Neural progenitor cell (in vitro differentiated cells): ENCODE measurements at regions not wholly inside any gene's neighbourhood (a gene's known extent, or its start where the extent isn't known, plus 50 kb on each side); places are given as distances from the start of the nearest gene placed in this dataset.

ENCODE experiments used
- DNase-seq: peaks from one replicate; pipeline ENCODE4 v3.0.0-alpha.2; 2016; ENCODE audit warnings: low spot score
- H2AFZ ChIP-seq: fragments of 200-600 bp; sonication (generic); replicated peaks from 2 replicates; pipeline ENCODE4 v1.6.1; 2016; ENCODE audit warnings: antibody characterized with exemption
- H3F3A ChIP-seq: fragments of 200-600 bp; sonication (generic); 2 replicates; pipeline ENCODE4 v1.6.1; 2016; ENCODE audit warnings: antibody characterized with exemption, low read depth
- H3K27ac ChIP-seq: fragments of 200-600 bp; sonication (generic); 2 replicates; pipeline ENCODE4 v1.5.1; 2016; ENCODE audit warnings: mild to moderate bottlenecking
- H3K27me3 ChIP-seq: fragments of 200-600 bp; sonication (generic); 2 replicates; pipeline ENCODE4 v1.6.1; 2016; ENCODE audit warnings: mild to moderate bottlenecking, moderate library complexity
- H3K36me3 ChIP-seq: fragments of 200-600 bp; sonication (generic); 2 replicates; pipeline ENCODE4 v1.5.1; 2016
- H3K4me1 ChIP-seq: fragments of 200-600 bp; sonication (generic); 2 replicates; pipeline ENCODE4 v1.6.1; 2016; ENCODE audit warnings: mixed run types
- H3K4me2 ChIP-seq: fragments of 200-600 bp; sonication (generic); 2 replicates; pipeline ENCODE4 v1.6.1; 2016
- H3K4me3 ChIP-seq: fragments of 200-600 bp; sonication (generic); 2 replicates; pipeline ENCODE4 v1.5.1; 2016
- H3K79me2 ChIP-seq: fragments of 200-600 bp; sonication (generic); 2 replicates; pipeline ENCODE4 v1.6.1; 2016; ENCODE audit warnings: low read depth
- H3K9ac ChIP-seq: fragments of 200-600 bp; sonication (generic); 2 replicates; pipeline ENCODE4 v1.6.1; 2016
- H3K9me3 ChIP-seq: fragments of 200-600 bp; sonication (generic); 2 replicates; pipeline ENCODE4 v1.5.1; 2016; ENCODE audit warnings: low read depth
- H4K20me1 ChIP-seq: fragments of 200-600 bp; sonication (generic); 2 replicates; pipeline ENCODE4 v1.6.1; 2016; ENCODE audit warnings: low read depth
- H3K27ac Mint-ChIP-seq: 3 replicates; pipeline ENCODE4 v1.8.0; 2021; ENCODE audit warnings: mixed read lengths
- H3K27me3 Mint-ChIP-seq: 2 replicates; pipeline ENCODE4 v1.8.0; 2022; ENCODE audit warnings: low read depth, mild to moderate bottlenecking, inconsistent platforms, moderate library complexity, mixed read lengths; ENCODE audit not compliant: insufficient read depth
- H3K36me3 Mint-ChIP-seq: 3 replicates; pipeline ENCODE4 v1.8.0; 2021; ENCODE audit warnings: mixed read lengths
- H3K4me1 Mint-ChIP-seq: 3 replicates; pipeline ENCODE4 v1.8.0; 2021; ENCODE audit warnings: mixed read lengths
- H3K4me3 Mint-ChIP-seq: 3 replicates; pipeline ENCODE4 v1.8.0; 2021; ENCODE audit warnings: mild to moderate bottlenecking, moderate library complexity, mixed read lengths
- H3K9me3 Mint-ChIP-seq: 3 replicates; pipeline ENCODE4 v1.8.0; 2020; ENCODE audit warnings: mixed read lengths
- CTCF ChIP-seq: fragments of 200-600 bp; sonication (generic); IDR thresholded peaks from 2 replicates; pipeline ENCODE4 v1.5.1; 2017; ENCODE audit warnings: antibody characterized with exemption, mild to moderate bottlenecking
- EZH2 ChIP-seq: fragments of 200-600 bp; sonication (generic); IDR thresholded peaks from 2 replicates; pipeline ENCODE4 v1.6.1; 2017; ENCODE audit warnings: antibody characterized with exemption, mild to moderate bottlenecking, moderate library complexity
- EZH2phosphoT487 ChIP-seq: fragments of 200-600 bp; sonication (generic); IDR thresholded peaks from 2 replicates; pipeline ENCODE4 v1.6.1; 2017; ENCODE audit warnings: antibody characterized with exemption

- no peak for DNase-seq
- H3K4me3 Mint-ChIP-seq = no peak overlapping the region
- H3K27ac Mint-ChIP-seq = no peak overlapping the region
- Histone ChIP-seq H3F3A (no peaks in the 10 kb centered on the region), H3K27ac (no peak overlapping the region), H2AFZ (no peak overlapping the region), H3K4me2 (no peak overlapping the region), H4K20me1 (no peaks in the 10 kb centered on the region), H3K27me3 (no peaks in the 10 kb centered on the region), H3K9me3 (no peaks in the 10 kb centered on the region), H3K79me2 (no peaks in the 10 kb centered on the region), H3K36me3 (no peaks in the 10 kb centered on the region), H3K9ac (no peak overlapping the region), H3K4me1 (no peaks in the 10 kb centered on the region), H3K4me3 (no peak overlapping the region)
- no peak for TF ChIP-seq CTCF
- TF ChIP-seq EZH2phosphoT487 = no peak
- TF ChIP-seq EZH2 = no peak
- H3K4me1 Mint-ChIP-seq = no peaks in the 10 kb centered on the region
- peaks cover 6% of the 10 kb centered on the region for H3K9me3 Mint-ChIP-seq
- H3K27me3 Mint-ChIP-seq = no peaks in the 10 kb centered on the region
- peaks cover 50% of the 10 kb centered on the region for H3K36me3 Mint-ChIP-seq
These were observed 642.8 kb downstream of the USP25 start for GRCh38 chr21:16372586-16372985.

GRCh38 chr21:16376673-16377072, 646.9 kb downstream of the USP25 start:
- no peak for TF ChIP-seq EZH2phosphoT487
- TF ChIP-seq CTCF = no peak
- no peak for TF ChIP-seq EZH2
- Histone ChIP-seq H3K36me3 (no peaks in the 10 kb centered on the region), H4K20me1 (no peaks in the 10 kb centered on the region), H3K4me1 (no peaks in the 10 kb centered on the region), H3K79me2 (no peaks in the 10 kb centered on the region), H3K9me3 (no peaks in the 10 kb centered on the region), H3K27ac (no peak overlapping the region), H3K27me3 (no peaks in the 10 kb centered on the region), H3F3A (no peaks in the 10 kb centered on the region), H3K4me2 (no peak overlapping the region), H3K4me3 (no peak overlapping the region), H2AFZ (no peak overlapping the region), H3K9ac (no peak overlapping the region)
- Mint-ChIP-seq H3K27ac (no peak overlapping the region), H3K27me3 (no peaks in the 10 kb centered on the region), H3K36me3 (peaks cover 45% of the 10 kb centered on the region), H3K9me3 (peaks cover 7% of the 10 kb centered on the region), H3K4me1 (peaks cover 3% of the 10 kb centered on the region), H3K4me3 (no peak overlapping the region)
- DNase-seq = no peak

- Histone ChIP-seq H3K4me2 (no peak overlapping the region), H3K9me3 (no peaks in the 10 kb centered on the region), H3K9ac (no peak overlapping the region), H3K79me2 (no peaks in the 10 kb centered on the region), H3F3A (no peaks in the 10 kb centered on the region), H2AFZ (no peak overlapping the region), H4K20me1 (no peaks in the 10 kb centered on the region), H3K4me3 (no peak overlapping the region), H3K4me1 (no peaks in the 10 kb centered on the region), H3K36me3 (no peaks in the 10 kb centered on the region), H3K27me3 (no peaks in the 10 kb centered on the region), H3K27ac (no peak overlapping the region)
- no peaks in the 10 kb centered on the region for H3K27me3 Mint-ChIP-seq
- H3K9me3 Mint-ChIP-seq = peaks cover 7% of the 10 kb centered on the region
- no peak overlapping the region for H3K27ac Mint-ChIP-seq
- peaks cover 3% of the 10 kb centered on the region for H3K4me1 Mint-ChIP-seq
- DNase-seq = no peak
- no peak overlapping the region for H3K4me3 Mint-ChIP-seq
- peaks cover 43% of the 10 kb centered on the region for H3K36me3 Mint-ChIP-seq
- TF ChIP-seq EZH2phosphoT487 = no peak
- no peak for TF ChIP-seq EZH2
- TF ChIP-seq CTCF = no peak
These were observed 647.4 kb downstream of the USP25 start for GRCh38 chr21:16377120-16377658.
